HFF-Myc (cell line): ENCODE measurements at regions not wholly inside any gene's neighbourhood (a gene's known extent, or its start where the extent isn't known, plus 50 kb on each side); places are given as distances from the start of the nearest gene placed in this dataset.
A peak's percentile ranks its signal among the peaks of the same experiment; 100 is the strongest.

Experiments
- DNase-seq: peaks from one replicate; pipeline ENCODE4 v3.0.0-alpha.2; 2011; ENCODE audit warnings: low read depth; ENCODE audit errors: extremely low read depth
- H3K4me3 ChIP-seq: replicated peaks from 2 replicates; pipeline ENCODE4 v1.5.1; 2011; ENCODE audit warnings: low read depth, mild to moderate bottlenecking, control low read depth, low read length
- TF ChIP-seq, protein P1 (sequence below): IDR thresholded peaks from 2 replicates; pipeline ENCODE4 v1.5.1; 2012; ENCODE audit warnings: mild to moderate bottlenecking, low read depth, low read length, control low read depth; ENCODE audit errors: missing control alignments

DNA sequence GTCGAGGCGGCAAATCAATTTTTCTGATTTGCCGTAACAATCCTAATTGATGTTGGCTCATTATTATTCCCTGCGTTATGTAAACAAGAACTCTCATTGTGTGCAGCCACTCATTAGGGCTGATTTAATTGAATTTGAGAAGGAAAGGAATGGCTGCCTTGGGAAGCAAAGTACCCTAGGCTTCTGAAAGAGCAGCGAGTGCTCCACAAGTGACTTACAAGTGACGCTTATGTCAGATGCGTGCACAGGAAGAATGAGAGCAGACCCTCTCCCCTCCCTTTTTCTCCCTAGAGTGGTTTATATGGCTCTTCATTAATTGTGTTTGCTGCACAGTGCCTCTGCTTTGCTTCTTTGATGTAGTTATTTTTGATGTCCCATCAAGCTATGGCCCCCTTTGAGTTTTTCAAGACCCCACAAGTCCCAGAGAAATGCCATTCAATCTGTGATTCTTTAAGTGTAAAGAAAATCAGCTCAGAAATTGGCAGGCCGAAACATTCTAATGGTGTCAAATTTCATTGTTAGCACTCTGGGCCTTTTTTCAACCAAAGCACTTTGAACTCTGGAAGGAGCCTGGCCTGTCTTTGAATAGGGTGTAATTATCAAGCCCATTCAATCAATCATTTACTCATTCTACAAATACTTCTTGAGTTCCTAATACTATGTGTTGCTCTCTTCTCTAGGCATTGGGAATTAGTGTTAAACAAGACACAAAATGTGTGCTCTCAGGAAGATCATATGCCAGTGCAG lies 86.8 kb upstream of the VAV3 start:
- TF ChIP-seq, protein P1, sequence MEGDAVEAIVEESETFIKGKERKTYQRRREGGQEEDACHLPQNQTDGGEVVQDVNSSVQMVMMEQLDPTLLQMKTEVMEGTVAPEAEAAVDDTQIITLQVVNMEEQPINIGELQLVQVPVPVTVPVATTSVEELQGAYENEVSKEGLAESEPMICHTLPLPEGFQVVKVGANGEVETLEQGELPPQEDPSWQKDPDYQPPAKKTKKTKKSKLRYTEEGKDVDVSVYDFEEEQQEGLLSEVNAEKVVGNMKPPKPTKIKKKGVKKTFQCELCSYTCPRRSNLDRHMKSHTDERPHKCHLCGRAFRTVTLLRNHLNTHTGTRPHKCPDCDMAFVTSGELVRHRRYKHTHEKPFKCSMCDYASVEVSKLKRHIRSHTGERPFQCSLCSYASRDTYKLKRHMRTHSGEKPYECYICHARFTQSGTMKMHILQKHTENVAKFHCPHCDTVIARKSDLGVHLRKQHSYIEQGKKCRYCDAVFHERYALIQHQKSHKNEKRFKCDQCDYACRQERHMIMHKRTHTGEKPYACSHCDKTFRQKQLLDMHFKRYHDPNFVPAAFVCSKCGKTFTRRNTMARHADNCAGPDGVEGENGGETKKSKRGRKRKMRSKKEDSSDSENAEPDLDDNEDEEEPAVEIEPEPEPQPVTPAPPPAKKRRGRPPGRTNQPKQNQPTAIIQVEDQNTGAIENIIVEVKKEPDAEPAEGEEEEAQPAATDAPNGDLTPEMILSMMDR = no peak
- DNase-seq = no peak
- no peak overlapping the region for H3K4me3 ChIP-seq

DNA sequence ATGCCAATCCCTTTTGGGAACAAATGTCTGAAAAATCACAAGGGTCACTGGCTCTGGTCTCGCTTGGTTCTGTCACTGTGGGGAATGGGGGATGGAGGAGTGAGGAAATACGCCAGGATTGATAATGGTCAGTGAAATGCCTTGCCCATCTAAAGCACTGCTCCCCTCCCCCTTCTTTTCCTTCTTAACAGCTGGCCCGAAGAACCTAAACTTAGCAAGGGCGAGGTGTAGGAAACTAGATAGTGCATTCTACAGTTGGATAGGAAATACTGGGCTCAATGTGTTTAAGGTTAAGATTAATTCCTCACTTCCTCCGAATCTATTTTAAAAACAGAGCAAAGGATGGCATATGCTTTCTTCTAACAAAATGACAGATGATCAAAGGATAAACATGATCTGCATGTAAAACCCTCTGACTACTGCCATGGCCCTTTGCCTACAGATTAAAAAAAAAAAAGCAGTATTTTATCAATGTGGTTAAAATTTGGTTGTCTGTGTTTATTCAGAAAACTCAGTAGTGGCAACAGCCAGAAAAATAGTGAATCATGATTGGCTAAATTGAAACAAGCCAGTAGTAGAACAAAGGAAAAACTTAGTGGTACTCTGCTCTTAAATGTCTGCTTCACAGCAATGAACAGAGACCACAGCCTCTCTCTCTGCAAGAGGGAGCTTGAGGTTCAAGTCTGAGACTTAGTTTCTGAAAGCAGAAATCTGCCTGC lies 86.1 kb upstream of the VAV3 start:
- no peak for DNase-seq
- TF ChIP-seq, protein P1 = no peak
- H3K4me3 ChIP-seq = no peak overlapping the region

DNA sequence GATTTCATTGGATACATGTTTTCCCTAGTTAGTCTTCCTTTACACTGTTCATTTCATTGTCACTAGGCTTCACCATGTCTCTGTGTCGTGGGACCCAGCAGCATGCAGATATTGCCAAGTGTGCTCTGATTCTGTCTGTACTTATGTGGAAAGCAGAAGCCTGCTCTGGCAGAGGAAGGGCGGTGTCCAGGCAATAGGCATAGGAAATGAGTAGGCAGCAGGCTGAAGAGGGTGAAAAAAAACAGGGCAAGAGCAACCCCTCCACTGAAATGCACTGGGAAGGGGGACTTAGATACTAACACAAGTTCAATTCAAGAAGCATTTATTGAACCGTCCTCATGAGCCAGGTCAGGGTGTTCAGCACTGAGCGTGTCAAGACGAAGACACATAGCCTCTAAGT lies 85.2 kb upstream of the VAV3 start:
- H3K4me3 ChIP-seq = no peak overlapping the region
- TF ChIP-seq, protein P1 = no peak
- no peak for DNase-seq

DNA sequence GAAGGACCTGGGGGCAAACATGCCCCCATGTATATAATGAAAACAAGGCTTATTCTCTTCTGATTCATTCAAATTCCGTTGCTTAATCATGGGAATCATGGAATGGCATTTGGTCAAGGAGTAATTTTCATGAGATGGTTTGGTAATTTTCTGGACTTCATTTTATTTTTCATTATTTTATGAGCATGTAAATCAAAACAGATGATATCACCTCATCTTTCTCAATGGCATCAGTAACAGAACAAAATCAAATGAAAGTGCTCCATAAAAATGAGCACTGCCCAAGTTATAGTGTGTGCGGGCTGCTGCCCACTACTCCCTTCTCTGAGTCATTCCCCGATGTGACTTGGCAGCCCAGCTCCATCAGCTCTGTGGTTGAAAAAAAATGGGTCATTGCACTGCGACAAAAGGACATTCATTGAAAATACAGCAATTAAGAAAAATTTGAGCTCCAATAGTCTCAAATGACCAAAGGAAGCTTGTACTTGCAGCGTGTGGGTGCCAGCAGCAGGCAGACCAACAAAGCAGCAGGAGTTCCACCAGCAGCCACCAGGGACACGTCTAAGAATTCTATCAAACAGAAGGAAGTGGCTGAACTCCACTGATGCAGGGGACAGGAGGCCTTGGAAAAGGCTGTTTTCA lies 84.3 kb upstream of the VAV3 start:
- no peak for DNase-seq
- no peak overlapping the region for H3K4me3 ChIP-seq
- TF ChIP-seq, protein P1 = peak; percentile 60

DNA sequence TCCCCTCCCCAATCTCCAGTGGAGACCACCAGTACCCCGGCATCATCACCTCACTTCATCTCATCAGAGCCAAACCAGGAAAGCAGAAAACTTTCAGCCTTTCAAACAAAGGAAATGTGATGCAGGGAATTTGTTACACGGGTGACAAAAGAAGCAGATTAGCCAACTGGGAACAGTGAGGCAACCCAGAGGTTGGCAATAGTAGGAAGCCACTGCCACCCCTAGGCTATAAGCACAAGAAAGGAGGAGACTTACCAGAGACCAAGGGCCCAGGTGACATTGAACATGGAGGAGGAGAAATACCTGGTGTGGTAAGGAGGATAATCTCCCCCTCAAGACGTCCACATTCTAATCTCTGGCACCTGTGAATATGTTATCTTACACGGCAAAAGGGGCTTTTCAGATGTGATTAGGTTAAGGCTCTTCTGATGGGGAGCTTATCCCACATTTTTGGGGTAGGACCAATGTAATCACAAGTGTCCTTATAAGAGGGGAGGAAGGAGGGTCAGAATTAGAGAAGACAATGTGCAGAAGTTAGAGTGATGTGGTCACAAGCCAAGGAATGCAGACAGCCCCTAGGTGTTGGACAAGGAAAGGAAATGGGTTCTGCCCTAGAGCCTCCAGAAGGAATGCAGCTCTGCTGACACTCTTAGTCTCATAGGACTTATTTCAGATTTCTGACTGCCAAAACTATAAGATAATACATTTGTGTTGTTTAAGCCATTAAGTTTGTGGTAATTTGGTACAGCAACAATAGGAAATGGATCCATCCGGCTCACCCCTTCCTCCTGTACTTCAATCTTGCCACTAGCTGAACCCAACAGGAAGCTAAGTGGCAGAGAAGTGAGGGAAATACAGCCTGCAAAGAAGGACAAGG lies 83.6 kb upstream of the VAV3 start:
- TF ChIP-seq, protein P1 = no peak
- H3K4me3 ChIP-seq = no peak overlapping the region
- DNase-seq = no peak

DNA sequence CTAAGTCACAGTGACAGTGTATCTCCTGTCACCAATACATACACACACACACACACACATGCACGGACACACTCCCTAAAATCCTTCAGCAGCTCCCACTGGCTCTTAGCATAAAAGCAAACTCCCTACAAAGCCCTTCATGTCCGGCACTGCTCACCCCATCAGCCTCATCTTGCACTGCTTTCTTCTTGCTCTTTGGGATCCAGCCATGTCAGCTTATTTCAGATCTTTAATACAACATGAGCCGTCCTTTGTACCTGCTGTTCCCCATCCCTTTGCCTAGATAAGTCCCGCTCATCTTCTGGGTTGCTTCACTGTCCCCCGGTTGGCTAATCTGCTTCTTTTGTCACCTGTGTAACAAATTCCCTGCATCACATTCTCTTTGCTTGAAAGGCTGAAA lies 82.1 kb upstream of the VAV3 start:
- TF ChIP-seq, protein P1 = no peak
- H3K4me3 ChIP-seq = no peak overlapping the region
- DNase-seq = no peak
